A673 (cell line): ENCODE measurements at regions not wholly inside any gene's neighbourhood (a gene's known extent, or its start where the extent isn't known, plus 50 kb on each side); places are given as distances from the start of the nearest gene placed in this dataset.

ENCODE experiments used
- BruUV-seq: library from RNA; stranded (reverse); fragments of 400-500 nt; replicated peaks from 2 replicates; lab custom pipeline; 2021; lab: Mats Ljungman, UMichigan
- CTCF ChIA-PET: fragments of 300-600 bp; sonication (Branson Sonifier 250); formaldehyde crosslinking; loops from one replicate; lab custom pipeline; 2022; ENCODE audit warnings: antibody characterized with exemption; lab: Charles Lee
- POLR2A ChIA-PET: fragments of 300-600 bp; sonication (Branson Sonifier 250); formaldehyde crosslinking; loops from one replicate; lab custom pipeline; 2022; ENCODE audit warnings: antibody characterized with exemption; ENCODE audit not compliant: low non-redundant PET; lab: Charles Lee
- DNase-seq: peaks from one replicate; pipeline ENCODE4 v3.0.0-alpha.2; 2015; ENCODE audit warnings: low spot score
- H3K27ac ChIP-seq: fragments of 200-600 bp; sonication (generic); 2 replicates; pipeline ENCODE4 v1.5.1; 2016; ENCODE audit warnings: mixed run types, low read depth, mild to moderate bottlenecking, mixed read lengths, antibody characterized with exemption, low read length; ENCODE audit not compliant: poor library complexity, severe bottlenecking
- H3K27me3 ChIP-seq: fragments of 200-600 bp; sonication (generic); replicated peaks from 2 replicates; pipeline ENCODE4 v1.6.1; 2017; ENCODE audit warnings: mixed run types, low read depth, mild to moderate bottlenecking, mixed read lengths, antibody characterized with exemption, low read length; ENCODE audit not compliant: insufficient read depth, poor library complexity
- H3K36me3 ChIP-seq: fragments of 200-600 bp; sonication (generic); 2 replicates; pipeline ENCODE4 v1.6.1; 2016; ENCODE audit warnings: mixed run types, mild to moderate bottlenecking, mixed read lengths, antibody characterized with exemption, low read length; ENCODE audit not compliant: insufficient read depth, poor library complexity, severe bottlenecking
- H3K4me1 ChIP-seq: fragments of 200-600 bp; sonication (generic); 2 replicates; pipeline ENCODE4 v1.6.1; 2017; ENCODE audit warnings: mixed run types, mild to moderate bottlenecking, mixed read lengths, antibody characterized with exemption, low read length; ENCODE audit not compliant: insufficient read depth, poor library complexity, severe bottlenecking
- H3K4me3 ChIP-seq: fragments of 200-600 bp; sonication (generic); 2 replicates; pipeline ENCODE4 v1.5.1; 2016; ENCODE audit warnings: low read depth, mixed run types, mild to moderate bottlenecking, mixed read lengths, low read length; ENCODE audit not compliant: poor library complexity, severe bottlenecking
- H3K9me3 ChIP-seq: fragments of 200-600 bp; sonication (generic); 2 replicates; pipeline ENCODE4 v1.6.1; 2016; ENCODE audit warnings: mixed run types, low read depth, mild to moderate bottlenecking, mixed read lengths, antibody characterized with exemption, low read length; ENCODE audit not compliant: poor library complexity, severe bottlenecking
- CTCF ChIP-seq: fragments of 300-800, 200-600 bp; sonication (generic); conservative IDR thresholded peaks from 2 replicates; pipeline ENCODE4 v1.5.1; 2017; ENCODE audit warnings: low read depth, mild to moderate bottlenecking, antibody characterized with exemption, low read length, moderate library complexity, mixed read lengths
- EZH2 ChIP-seq: fragments of 200-600 bp; sonication (generic); IDR thresholded peaks from 2 replicates; pipeline ENCODE4 v1.6.1; 2017; ENCODE audit warnings: borderline replicate concordance, low read depth, mild to moderate bottlenecking, mixed read lengths, antibody characterized with exemption, low read length; ENCODE audit not compliant: poor library complexity, severe bottlenecking
- intact Hi-C: fragments of 100-400 bp; cut with micrococcal nuclease; formaldehyde crosslinking; loops from one replicate; pipeline ENCODE4 v1.10.0; 2022; ENCODE audit not compliant: unreplicated experiment

GRCh38 chrX:20585782-20586181 lies 319.1 kb upstream of the RPS6KA3 start:
- Histone ChIP-seq H3K27ac (no peak overlapping the region), H3K9me3 (no peaks in the 10 kb centered on the region), H3K36me3 (no peaks in the 10 kb centered on the region), H3K4me3 (no peak overlapping the region), H3K27me3 (no peaks in the 10 kb centered on the region), H3K4me1 (no peaks in the 10 kb centered on the region)
- intact Hi-C loops = no loop called here
- TF ChIP-seq EZH2 (no peak), CTCF (no peak)
- no peak for DNase-seq
- POLR2A ChIA-PET = no interaction called here
- no TSS peak for BruUV-seq
- CTCF ChIA-PET = no interaction called here

- no TSS peak for BruUV-seq
- intact Hi-C loops = no loop called here
- Histone ChIP-seq H3K27me3 (no peaks in the 10 kb centered on the region), H3K4me3 (no peak overlapping the region), H3K9me3 (no peaks in the 10 kb centered on the region), H3K4me1 (no peaks in the 10 kb centered on the region), H3K27ac (no peak overlapping the region), H3K36me3 (no peaks in the 10 kb centered on the region)
- no peak for TF ChIP-seq EZH2
- TF ChIP-seq CTCF = no peak
- CTCF ChIA-PET = no interaction called here
- no peak for DNase-seq
- POLR2A ChIA-PET = no interaction called here
Observed at GRCh38 chrX:20571611-20572010, 304.9 kb upstream of the RPS6KA3 start.

DNA sequence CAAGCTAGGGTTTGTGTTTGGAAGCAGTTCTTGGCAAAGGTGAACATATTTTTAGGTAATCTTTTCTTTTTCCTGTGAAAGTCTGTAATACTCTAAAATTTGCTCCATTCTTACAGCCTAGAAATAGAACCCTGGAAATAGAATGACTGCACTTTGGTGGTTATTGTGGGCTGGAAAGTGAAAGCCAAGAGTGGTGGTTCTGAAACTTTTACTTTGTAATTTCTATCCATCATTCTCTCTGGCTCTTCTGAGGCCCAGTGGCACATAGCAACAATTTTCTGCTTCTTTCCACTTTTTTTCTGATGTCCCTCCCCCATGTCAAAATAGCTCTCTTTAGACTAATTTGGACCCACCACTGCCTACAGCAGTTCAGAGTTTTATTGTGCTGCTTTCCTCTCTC lies 300.4 kb upstream of the RPS6KA3 start:
- POLR2A ChIA-PET = no interaction called here
- TF ChIP-seq EZH2 (no peak), CTCF (no peak)
- no peaks in the 10 kb centered on the region for H3K4me1 ChIP-seq
- H3K4me3 ChIP-seq = no peak overlapping the region
- no peaks in the 10 kb centered on the region for H3K27me3 ChIP-seq
- BruUV-seq = no TSS peak
- CTCF ChIA-PET = no interaction called here
- no peak for DNase-seq
- H3K9me3 ChIP-seq = no peaks in the 10 kb centered on the region
- intact Hi-C loops = no loop called here
- H3K36me3 ChIP-seq = no peaks in the 10 kb centered on the region
- no peak overlapping the region for H3K27ac ChIP-seq
